ENCODE measurements at regions not wholly inside any gene's neighbourhood (a gene's known extent, or its start where the extent isn't known, plus 50 kb on each side); places are given as distances from the start of the nearest gene placed in this dataset.

- TF ChIP-seq, protein P1, sequence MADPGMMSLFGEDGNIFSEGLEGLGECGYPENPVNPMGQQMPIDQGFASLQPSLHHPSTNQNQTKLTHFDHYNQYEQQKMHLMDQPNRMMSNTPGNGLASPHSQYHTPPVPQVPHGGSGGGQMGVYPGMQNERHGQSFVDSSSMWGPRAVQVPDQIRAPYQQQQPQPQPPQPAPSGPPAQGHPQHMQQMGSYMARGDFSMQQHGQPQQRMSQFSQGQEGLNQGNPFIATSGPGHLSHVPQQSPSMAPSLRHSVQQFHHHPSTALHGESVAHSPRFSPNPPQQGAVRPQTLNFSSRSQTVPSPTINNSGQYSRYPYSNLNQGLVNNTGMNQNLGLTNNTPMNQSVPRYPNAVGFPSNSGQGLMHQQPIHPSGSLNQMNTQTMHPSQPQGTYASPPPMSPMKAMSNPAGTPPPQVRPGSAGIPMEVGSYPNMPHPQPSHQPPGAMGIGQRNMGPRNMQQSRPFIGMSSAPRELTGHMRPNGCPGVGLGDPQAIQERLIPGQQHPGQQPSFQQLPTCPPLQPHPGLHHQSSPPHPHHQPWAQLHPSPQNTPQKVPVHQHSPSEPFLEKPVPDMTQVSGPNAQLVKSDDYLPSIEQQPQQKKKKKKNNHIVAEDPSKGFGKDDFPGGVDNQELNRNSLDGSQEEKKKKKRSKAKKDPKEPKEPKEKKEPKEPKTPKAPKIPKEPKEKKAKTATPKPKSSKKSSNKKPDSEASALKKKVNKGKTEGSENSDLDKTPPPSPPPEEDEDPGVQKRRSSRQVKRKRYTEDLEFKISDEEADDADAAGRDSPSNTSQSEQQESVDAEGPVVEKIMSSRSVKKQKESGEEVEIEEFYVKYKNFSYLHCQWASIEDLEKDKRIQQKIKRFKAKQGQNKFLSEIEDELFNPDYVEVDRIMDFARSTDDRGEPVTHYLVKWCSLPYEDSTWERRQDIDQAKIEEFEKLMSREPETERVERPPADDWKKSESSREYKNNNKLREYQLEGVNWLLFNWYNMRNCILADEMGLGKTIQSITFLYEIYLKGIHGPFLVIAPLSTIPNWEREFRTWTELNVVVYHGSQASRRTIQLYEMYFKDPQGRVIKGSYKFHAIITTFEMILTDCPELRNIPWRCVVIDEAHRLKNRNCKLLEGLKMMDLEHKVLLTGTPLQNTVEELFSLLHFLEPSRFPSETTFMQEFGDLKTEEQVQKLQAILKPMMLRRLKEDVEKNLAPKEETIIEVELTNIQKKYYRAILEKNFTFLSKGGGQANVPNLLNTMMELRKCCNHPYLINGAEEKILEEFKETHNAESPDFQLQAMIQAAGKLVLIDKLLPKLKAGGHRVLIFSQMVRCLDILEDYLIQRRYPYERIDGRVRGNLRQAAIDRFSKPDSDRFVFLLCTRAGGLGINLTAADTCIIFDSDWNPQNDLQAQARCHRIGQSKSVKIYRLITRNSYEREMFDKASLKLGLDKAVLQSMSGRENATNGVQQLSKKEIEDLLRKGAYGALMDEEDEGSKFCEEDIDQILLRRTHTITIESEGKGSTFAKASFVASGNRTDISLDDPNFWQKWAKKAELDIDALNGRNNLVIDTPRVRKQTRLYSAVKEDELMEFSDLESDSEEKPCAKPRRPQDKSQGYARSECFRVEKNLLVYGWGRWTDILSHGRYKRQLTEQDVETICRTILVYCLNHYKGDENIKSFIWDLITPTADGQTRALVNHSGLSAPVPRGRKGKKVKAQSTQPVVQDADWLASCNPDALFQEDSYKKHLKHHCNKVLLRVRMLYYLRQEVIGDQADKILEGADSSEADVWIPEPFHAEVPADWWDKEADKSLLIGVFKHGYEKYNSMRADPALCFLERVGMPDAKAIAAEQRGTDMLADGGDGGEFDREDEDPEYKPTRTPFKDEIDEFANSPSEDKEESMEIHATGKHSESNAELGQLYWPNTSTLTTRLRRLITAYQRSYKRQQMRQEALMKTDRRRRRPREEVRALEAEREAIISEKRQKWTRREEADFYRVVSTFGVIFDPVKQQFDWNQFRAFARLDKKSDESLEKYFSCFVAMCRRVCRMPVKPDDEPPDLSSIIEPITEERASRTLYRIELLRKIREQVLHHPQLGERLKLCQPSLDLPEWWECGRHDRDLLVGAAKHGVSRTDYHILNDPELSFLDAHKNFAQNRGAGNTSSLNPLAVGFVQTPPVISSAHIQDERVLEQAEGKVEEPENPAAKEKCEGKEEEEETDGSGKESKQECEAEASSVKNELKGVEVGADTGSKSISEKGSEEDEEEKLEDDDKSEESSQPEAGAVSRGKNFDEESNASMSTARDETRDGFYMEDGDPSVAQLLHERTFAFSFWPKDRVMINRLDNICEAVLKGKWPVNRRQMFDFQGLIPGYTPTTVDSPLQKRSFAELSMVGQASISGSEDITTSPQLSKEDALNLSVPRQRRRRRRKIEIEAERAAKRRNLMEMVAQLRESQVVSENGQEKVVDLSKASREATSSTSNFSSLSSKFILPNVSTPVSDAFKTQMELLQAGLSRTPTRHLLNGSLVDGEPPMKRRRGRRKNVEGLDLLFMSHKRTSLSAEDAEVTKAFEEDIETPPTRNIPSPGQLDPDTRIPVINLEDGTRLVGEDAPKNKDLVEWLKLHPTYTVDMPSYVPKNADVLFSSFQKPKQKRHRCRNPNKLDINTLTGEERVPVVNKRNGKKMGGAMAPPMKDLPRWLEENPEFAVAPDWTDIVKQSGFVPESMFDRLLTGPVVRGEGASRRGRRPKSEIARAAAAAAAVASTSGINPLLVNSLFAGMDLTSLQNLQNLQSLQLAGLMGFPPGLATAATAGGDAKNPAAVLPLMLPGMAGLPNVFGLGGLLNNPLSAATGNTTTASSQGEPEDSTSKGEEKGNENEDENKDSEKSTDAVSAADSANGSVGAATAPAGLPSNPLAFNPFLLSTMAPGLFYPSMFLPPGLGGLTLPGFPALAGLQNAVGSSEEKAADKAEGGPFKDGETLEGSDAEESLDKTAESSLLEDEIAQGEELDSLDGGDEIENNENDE (IDR thresholded peaks at IDR 0.05; ENCODE audit: insufficient replicate concordance, low read length): no peak
- TF ChIP-seq JUND (IDR thresholded peaks at IDR 0.05; ENCODE audit: low read length) (no peak), RBBP5 (IDR thresholded peaks at IDR 0.05; ENCODE audit: borderline replicate concordance, low read depth, low read length) (no peak), YY1 (IDR thresholded peaks at IDR 0.05; ENCODE audit: low read depth, low read length) (no peak), TBP (IDR thresholded peaks at IDR 0.05; ENCODE audit: low read depth, low read length) (no peak), SIX5 (IDR thresholded peaks at IDR 0.05; ENCODE audit: low read depth, low read length) (no peak), MAX (IDR thresholded peaks at IDR 0.05) (no peak), USF2 (IDR thresholded peaks at IDR 0.05; ENCODE audit: low read length) (no peak), POU5F1 (IDR thresholded peaks at IDR 0.05; ENCODE audit: low read depth, low read length) (no peak)
- TF ChIP-seq, protein P2, sequence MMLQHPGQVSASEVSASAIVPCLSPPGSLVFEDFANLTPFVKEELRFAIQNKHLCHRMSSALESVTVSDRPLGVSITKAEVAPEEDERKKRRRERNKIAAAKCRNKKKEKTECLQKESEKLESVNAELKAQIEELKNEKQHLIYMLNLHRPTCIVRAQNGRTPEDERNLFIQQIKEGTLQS (IDR thresholded peaks at IDR 0.05; ENCODE audit: insufficient read depth, low read depth, low read length): no peak
Measured at GRCh38 chr12:73445658-73446324, 1091.8 kb upstream of the ATXN7L3B start (continued).

Measured in H1 (cell line).